ENCODE measurements at regions not wholly inside any gene's neighbourhood (a gene's known extent, or its start where the extent isn't known, plus 50 kb on each side); places are given as distances from the start of the nearest gene placed in this dataset.

DNA sequence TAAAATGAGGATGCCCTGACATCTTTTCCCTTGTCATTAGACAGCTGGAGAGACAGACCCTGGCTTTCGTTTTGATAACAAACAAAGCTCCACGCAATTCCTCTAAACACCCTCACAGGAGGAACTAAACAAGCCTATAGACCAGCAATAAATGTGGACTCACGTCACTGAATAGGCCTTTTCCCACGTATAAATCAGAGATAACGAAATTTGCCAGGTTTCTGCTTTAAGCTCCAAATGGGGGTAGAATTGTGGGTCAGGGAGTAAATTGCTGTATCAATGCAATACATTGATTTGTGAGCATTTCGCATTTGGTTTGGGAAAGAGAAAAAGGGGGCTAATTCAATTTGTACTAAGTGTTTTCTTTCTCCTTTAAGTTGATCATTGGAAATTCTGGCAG is 256.0 kb downstream of the PMP22 start:
- TF ChIP-seq TCF12 (IDR thresholded peaks at IDR 0.05; ENCODE audit: low read depth) (no peak), EP300 (IDR thresholded peaks at IDR 0.05; ENCODE audit: borderline replicate concordance) (no peak), EGR1 (IDR thresholded peaks at IDR 0.05) (no peak), NFIC (IDR thresholded peaks at IDR 0.05) (no peak), CREB1 (IDR thresholded peaks at IDR 0.05; ENCODE audit: low read depth) (no peak)

DNA sequence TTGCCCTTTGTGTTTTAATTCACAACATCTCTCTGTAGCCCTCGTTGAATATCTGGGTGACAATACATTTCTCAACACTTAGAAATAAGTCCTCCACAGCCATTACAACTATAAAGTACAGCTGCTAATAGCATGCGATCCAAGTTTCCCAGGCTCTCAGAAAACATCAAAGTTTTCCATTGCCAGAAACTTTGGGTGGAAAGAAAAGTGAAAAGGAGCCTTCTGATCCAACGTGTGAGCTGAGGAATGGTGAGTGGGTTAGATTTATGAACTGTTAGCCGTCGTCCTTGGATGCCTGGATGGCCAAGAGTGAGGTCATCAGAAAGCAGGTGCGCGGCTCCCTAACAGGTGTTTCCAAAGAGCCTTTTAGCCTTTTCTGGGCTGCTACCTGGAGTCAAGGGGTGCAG is 258.0 kb downstream of the PMP22 start:
- TF ChIP-seq, protein P1, sequence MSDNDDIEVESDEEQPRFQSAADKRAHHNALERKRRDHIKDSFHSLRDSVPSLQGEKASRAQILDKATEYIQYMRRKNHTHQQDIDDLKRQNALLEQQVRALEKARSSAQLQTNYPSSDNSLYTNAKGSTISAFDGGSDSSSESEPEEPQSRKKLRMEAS (IDR thresholded peaks at IDR 0.05) = no peak
- TF ChIP-seq CREB1 (IDR thresholded peaks at IDR 0.05; ENCODE audit: low read depth) (no peak), CEBPB (IDR thresholded peaks at IDR 0.05) (no peak), TEAD4 (IDR thresholded peaks at IDR 0.05) (no peak), YY1 (IDR thresholded peaks at IDR 0.05; ENCODE audit: low read depth) (no peak), EGR1 (IDR thresholded peaks at IDR 0.05) (no peak), FOXM1 (IDR thresholded peaks at IDR 0.05; ENCODE audit: borderline replicate concordance, low read depth) (no peak), ZBTB7A (IDR thresholded peaks at IDR 0.05; ENCODE audit: low read depth) (no peak), TCF12 (IDR thresholded peaks at IDR 0.05; ENCODE audit: low read depth) (no peak), EP300 (IDR thresholded peaks at IDR 0.05; ENCODE audit: borderline replicate concordance) (no peak), TAF1 (IDR thresholded peaks at IDR 0.05; ENCODE audit: low read depth) (no peak), NFIC (IDR thresholded peaks at IDR 0.05) (no peak)
- TF ChIP-seq, protein P2, sequence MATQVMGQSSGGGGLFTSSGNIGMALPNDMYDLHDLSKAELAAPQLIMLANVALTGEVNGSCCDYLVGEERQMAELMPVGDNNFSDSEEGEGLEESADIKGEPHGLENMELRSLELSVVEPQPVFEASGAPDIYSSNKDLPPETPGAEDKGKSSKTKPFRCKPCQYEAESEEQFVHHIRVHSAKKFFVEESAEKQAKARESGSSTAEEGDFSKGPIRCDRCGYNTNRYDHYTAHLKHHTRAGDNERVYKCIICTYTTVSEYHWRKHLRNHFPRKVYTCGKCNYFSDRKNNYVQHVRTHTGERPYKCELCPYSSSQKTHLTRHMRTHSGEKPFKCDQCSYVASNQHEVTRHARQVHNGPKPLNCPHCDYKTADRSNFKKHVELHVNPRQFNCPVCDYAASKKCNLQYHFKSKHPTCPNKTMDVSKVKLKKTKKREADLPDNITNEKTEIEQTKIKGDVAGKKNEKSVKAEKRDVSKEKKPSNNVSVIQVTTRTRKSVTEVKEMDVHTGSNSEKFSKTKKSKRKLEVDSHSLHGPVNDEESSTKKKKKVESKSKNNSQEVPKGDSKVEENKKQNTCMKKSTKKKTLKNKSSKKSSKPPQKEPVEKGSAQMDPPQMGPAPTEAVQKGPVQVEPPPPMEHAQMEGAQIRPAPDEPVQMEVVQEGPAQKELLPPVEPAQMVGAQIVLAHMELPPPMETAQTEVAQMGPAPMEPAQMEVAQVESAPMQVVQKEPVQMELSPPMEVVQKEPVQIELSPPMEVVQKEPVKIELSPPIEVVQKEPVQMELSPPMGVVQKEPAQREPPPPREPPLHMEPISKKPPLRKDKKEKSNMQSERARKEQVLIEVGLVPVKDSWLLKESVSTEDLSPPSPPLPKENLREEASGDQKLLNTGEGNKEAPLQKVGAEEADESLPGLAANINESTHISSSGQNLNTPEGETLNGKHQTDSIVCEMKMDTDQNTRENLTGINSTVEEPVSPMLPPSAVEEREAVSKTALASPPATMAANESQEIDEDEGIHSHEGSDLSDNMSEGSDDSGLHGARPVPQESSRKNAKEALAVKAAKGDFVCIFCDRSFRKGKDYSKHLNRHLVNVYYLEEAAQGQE (IDR thresholded peaks at IDR 0.05; ENCODE audit: low read depth) = no peak
- TF ChIP-seq, protein P3, sequence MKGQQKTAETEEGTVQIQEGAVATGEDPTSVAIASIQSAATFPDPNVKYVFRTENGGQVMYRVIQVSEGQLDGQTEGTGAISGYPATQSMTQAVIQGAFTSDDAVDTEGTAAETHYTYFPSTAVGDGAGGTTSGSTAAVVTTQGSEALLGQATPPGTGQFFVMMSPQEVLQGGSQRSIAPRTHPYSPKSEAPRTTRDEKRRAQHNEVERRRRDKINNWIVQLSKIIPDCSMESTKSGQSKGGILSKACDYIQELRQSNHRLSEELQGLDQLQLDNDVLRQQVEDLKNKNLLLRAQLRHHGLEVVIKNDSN (IDR thresholded peaks at IDR 0.05) = no peak

DNA sequence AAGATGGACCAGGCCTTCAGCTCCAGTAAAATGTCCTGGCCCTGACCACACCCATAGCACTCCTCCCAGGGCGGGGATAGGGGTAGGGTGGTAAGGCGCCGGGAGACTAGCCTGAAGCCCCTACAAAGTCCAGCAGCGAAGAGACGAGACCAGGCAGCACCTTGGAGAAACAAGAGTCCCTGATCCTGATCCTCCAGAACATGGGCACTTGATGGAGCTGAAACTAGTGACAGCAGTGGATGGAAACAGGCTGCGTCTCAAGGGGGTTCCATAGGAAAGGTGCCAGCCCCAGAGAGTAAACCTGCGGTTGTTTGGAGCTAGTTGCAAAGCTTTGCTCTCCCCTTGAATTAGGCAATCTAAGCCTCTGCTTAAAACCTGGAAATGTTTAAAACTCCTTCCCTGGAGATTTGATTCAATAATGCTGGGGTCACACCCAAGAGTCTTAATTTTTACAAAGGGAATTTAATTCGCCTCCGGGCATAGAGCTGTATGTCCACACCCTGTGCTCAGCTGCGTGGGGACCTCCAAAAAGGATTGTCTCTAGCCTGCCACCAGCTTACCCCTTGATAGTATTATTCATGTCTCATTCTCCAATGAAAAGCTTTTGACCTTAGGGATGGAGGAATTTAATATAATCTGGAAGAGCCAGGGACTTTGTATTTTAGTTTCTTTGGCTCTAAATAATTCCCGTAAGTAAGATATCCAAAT is 258.6 kb downstream of the PMP22 start:
- TF ChIP-seq, protein P1 (IDR thresholded peaks at IDR 0.05) = no peak
- TF ChIP-seq, protein P3 (IDR thresholded peaks at IDR 0.05) = no peak
- TF ChIP-seq EGR1 (IDR thresholded peaks at IDR 0.05) = no peak
- TF ChIP-seq YY1 (IDR thresholded peaks at IDR 0.05; ENCODE audit: low read depth) = no peak
- no peak for TF ChIP-seq CEBPB (IDR thresholded peaks at IDR 0.05)
- no peak for TF ChIP-seq CREB1 (IDR thresholded peaks at IDR 0.05; ENCODE audit: low read depth)
- no peak for TF ChIP-seq ZBTB7A (IDR thresholded peaks at IDR 0.05; ENCODE audit: low read depth)

DNA sequence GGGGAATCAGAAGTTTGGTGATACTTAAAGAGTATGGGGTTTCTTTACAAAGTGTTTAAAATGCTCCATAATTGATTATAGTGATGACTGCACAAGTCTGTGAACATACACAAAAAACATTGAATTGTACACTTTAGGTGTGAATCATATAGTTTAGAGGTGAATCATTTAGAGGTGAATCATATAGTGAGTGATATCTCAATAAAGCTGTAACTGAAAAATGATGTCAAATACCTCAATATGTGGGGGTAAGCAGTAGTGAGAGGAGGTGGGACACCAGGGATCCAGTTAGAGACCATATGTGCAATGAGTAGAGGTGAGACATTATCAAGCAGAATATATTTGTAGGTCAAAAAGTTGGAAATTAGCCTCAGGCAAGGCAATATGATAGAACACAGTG is 264.5 kb downstream of the PMP22 start:
- TF ChIP-seq CREB1 (IDR thresholded peaks at IDR 0.05; ENCODE audit: low read depth) (no peak), TEAD4 (IDR thresholded peaks at IDR 0.05) (no peak), YY1 (IDR thresholded peaks at IDR 0.05; ENCODE audit: low read depth) (no peak), ZBTB7A (IDR thresholded peaks at IDR 0.05; ENCODE audit: low read depth) (no peak), FOXM1 (IDR thresholded peaks at IDR 0.05; ENCODE audit: borderline replicate concordance, low read depth) (no peak), EGR1 (IDR thresholded peaks at IDR 0.05) (no peak), TAF1 (IDR thresholded peaks at IDR 0.05; ENCODE audit: low read depth) (no peak), CEBPB (IDR thresholded peaks at IDR 0.05) (no peak)
- TF ChIP-seq, protein P2 (IDR thresholded peaks at IDR 0.05; ENCODE audit: low read depth) = no peak
- TF ChIP-seq, protein P1 (IDR thresholded peaks at IDR 0.05) = no peak

DNA sequence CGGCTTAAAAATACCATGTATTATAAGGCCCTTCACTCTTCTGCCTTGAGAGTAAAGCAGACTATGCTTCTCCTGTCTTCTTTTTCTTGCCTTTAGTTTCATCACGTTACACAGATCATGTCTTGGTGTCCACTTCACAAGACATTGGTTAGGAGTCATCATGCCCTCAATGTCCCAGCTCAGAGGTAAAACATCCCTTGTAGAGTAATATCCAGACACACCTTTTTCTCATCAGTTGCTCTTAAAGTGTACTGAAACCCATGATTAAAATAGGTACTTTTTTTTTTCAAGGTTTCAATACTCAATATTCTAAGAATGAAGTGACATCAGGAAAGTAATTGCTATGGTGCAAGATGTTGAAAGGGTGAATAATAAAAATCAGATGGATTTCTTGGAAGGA is 267.8 kb downstream of the PMP22 start:
- TF ChIP-seq YY1 (IDR thresholded peaks at IDR 0.05; ENCODE audit: low read depth) = no peak
- TF ChIP-seq TEAD4 (IDR thresholded peaks at IDR 0.05) = no peak
- TF ChIP-seq CEBPB (IDR thresholded peaks at IDR 0.05) = no peak
- TF ChIP-seq CREB1 (IDR thresholded peaks at IDR 0.05; ENCODE audit: low read depth) = no peak
- TF ChIP-seq, protein P3 (IDR thresholded peaks at IDR 0.05) = no peak
- no peak for TF ChIP-seq EGR1 (IDR thresholded peaks at IDR 0.05)
- TF ChIP-seq EP300 (IDR thresholded peaks at IDR 0.05; ENCODE audit: borderline replicate concordance) = no peak
- no peak for TF ChIP-seq FOXM1 (IDR thresholded peaks at IDR 0.05; ENCODE audit: borderline replicate concordance, low read depth)
- no peak for TF ChIP-seq ZBTB7A (IDR thresholded peaks at IDR 0.05; ENCODE audit: low read depth)
- no peak for TF ChIP-seq TAF1 (IDR thresholded peaks at IDR 0.05; ENCODE audit: low read depth)
- TF ChIP-seq NFIC (IDR thresholded peaks at IDR 0.05) = no peak
- no peak for TF ChIP-seq RAD21 (IDR thresholded peaks at IDR 0.05; ENCODE audit: low read depth)
- TF ChIP-seq, protein P1 (IDR thresholded peaks at IDR 0.05) = no peak
- TF ChIP-seq, protein P2 (IDR thresholded peaks at IDR 0.05; ENCODE audit: low read depth) = no peak
- no peak for TF ChIP-seq TCF12 (IDR thresholded peaks at IDR 0.05; ENCODE audit: low read depth)

Measured in Ishikawa (cell line).